AG08396 (cell line): ENCODE measurements at regions not wholly inside any gene's neighbourhood (a gene's known extent, or its start where the extent isn't known, plus 50 kb on each side); places are given as distances from the start of the nearest gene placed in this dataset.
"Not testable (repeated sequence)": the region's sequence is repeated elsewhere in the genome, so short reads cannot be mapped to it uniquely, and the experiment has no call there.

ENCODE experiments used
- DNase-seq: peaks from one replicate; pipeline ENCODE4 v3.0.0; 2012; ENCODE audit warnings: low spot score, mixed read lengths

DNA sequence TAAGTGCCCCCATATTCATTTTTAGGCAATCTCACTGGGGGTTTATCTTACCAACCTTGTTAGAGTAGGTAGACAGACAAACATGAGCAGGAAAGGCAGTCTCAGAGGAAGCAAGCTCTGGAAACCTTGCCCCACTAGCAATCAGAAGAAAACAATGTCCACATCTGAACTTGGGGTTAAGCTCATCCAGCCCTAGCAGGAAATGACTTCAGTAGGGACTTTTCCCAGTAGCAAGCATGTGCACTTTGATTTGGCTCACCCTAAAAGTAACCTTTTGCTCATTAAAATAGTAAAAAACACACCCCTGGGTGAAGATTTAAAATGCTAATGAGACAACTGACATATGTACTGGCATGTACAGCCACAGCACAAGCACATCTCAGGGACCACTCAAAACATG lies 175.5 kb downstream of the AKAIN1 start:
- DNase-seq = no peak

DNA sequence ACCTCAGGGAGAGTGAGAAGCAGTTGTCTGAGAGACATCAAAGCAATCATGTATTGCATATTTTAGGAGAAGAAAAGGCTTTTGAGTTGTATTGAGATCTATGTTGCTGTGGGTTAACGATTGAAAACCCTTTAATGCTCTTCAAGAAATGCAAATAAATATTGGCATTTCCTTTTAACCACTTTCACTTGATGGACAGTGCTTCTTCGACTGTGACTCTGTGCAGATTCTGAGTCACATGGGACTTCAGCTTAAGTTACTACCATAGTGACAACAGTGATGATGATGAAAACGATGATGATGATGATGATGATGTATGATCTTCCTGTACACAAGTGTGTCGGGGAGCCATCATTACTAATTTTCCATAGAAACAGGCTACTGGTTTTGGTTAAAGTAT lies 181.8 kb downstream of the AKAIN1 start:
- no peak for DNase-seq

GRCh38 chr18:5004031-5004820 lies 192.8 kb downstream of the AKAIN1 start:
- not testable (repeated sequence) for DNase-seq

GRCh38 chr18:4994710-4995109 lies 202.3 kb downstream of the AKAIN1 start:
- no peak for DNase-seq

DNA sequence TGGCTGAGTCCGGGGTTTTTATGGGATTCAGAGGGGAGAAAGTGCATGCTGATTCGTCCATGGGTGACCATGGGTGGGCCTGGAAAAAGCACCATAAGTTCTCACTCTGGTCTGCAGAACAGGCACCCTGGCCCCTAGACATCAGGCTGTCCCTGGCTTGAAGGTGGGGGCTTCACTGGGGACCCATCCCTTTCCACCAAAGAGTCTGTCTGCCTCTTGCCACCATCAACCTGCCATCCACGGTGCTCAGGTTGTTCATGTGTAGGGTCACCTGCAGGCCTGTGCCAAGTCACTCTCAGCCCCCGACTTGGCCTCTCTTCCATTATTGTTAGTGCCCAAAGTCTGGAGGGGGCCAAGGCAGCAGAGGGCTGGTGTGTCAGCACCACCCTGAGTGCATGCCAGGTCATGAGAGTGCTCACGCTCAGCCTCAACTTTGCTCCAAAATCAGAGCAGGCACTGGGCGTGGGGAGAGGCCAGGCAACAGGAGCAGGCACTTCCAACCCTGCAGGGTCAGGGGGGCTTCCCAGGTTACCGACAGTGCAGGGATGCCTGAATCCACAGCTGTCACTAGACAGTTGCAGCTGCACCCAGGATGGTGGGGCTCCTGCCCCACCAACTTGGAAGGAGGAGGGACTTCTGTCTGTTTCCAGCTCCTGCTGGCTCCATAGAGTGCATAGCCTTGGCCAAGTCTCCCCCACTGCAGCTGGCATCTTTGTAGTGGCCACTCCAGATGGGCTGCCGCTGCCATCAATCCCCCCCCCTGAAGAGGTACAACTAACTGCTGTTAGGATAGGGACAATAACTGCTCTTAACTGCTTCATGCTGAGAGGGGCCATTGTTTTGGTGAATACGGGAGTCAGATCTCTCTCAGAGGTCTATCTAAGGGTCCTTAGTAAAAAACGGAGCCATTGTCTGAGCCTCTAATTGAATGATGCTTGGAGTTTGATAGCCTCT lies 209.3 kb downstream of the AKAIN1 start:
- DNase-seq = no peak

- DNase-seq = no peak
Observed at GRCh38 chr18:4986677-4987076, 210.4 kb downstream of the AKAIN1 start.

- DNase-seq = no peak
Observed at GRCh38 chr18:4986066-4986465, 211.0 kb downstream of the AKAIN1 start.

DNA sequence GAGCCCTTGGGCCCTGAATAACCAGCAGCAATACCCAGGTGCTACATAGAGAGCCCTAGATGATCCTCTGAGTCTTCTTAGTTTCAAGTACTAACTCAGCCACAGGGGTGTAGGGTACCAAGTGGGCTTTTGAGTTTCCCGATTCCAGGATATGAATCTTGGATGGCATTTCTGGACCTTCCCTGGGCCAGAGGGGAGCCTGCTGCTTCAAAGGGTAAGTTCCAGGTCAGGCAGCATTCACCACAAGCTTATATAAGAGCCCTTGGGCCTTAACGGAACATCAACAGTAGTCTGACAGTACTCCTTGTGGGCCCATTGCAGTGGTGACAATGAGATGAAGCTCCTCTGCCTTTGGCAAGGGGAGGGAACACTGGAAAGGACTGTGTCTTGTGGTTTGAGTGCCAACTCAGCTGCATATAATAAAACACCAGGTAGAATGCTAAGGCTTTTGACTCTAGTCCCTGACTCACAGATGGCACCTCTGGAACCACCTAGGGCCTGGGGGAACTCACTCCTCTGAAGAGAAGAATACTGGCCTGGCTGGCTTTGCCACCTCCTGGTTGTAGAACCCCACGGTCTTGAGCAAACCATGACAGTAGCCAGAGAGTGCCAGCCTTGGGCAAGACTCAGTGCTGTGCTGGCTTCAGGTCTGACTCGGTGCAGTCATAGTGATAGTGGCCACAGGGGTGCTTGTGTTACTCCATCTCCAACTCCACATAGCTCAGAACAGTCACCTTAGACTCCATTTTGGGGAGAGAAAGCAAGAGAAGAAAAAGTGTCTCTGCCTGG lies 235.7 kb downstream of the AKAIN1 start:
- DNase-seq = no peak

DNA sequence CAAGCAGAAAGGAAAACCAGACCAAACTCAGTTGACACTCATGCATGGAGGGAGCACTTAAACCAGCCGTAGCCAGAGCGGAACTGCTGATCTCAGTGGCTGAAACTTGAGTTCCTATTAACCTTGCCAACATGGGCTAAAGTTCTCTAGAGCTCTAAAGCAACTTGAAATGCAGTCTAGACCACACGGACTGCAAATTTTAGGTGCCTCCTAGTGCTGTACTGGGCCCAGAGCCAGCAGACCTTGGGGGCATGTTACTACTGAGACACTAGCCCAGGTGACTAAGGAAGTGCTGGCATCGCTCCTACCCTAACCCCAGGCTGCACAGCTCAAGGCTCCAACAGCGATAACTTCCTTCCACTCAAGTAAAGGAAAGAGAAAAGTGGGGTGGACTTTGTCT lies 236.5 kb downstream of the AKAIN1 start:
- DNase-seq = no peak

DNA sequence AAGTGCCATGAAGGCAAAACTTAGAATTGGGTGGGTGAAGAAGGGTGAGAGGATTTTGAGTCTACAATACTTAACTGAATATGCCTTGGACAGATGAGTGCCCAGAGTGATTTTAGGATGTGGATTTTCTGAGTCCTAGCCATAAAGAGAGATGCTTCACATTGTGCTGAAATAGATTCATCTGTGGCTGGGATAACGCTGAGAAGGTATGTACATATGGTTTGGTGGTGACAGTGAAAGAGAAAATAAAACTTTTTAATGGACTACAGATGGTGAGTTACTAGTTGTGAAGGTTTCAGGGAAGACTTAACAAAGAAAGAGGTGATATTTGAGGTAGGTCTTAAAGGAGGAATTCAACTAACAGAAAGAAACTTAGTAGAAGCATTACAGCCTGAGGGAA lies 265.8 kb downstream of the AKAIN1 start:
- DNase-seq = no peak

DNA sequence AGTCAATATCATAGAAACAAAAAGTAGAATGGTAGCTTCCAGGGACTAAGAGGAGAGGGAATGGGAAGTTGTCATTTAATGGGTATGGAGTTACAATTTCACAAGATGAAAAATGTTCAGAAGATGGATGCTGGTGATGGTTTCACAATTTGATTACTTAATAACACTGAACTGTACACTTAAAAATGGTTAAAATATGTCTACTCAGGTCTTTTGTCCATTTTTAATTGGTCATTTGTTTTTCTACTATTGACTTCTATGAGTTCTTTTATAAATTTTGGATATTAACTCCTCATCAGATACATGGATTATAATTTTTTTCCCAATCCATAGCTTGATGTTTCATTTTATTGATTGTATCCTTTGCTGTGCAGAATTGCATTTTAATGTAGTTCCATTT lies 275.5 kb downstream of the AKAIN1 start:
- no peak for DNase-seq

- DNase-seq = not testable (repeated sequence)
Observed at GRCh38 chr18:4917509-4917908, 279.5 kb downstream of the AKAIN1 start.

- no peak for DNase-seq
Observed at GRCh38 chr18:4908328-4908727, 288.7 kb downstream of the AKAIN1 start.

DNA sequence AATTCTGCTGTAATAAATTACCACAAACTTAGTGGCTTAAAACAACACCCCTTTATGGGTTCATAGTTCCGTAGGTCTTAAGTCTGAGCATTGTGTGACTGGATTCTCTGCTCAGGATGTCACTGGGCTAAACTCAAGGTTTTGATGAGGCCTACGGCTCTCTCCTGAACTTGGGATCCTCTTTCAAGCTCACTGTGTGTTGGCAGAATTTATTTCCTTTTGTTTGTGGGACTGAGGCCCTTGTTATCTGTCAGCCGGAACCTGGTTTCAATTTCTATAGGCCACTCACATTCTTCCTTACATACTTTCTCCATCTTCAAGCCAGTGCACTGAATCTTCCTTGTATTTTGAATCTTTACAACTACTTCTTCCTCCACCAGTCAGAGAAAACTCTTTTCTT lies 290.2 kb downstream of the AKAIN1 start:
- no peak for DNase-seq

DNA sequence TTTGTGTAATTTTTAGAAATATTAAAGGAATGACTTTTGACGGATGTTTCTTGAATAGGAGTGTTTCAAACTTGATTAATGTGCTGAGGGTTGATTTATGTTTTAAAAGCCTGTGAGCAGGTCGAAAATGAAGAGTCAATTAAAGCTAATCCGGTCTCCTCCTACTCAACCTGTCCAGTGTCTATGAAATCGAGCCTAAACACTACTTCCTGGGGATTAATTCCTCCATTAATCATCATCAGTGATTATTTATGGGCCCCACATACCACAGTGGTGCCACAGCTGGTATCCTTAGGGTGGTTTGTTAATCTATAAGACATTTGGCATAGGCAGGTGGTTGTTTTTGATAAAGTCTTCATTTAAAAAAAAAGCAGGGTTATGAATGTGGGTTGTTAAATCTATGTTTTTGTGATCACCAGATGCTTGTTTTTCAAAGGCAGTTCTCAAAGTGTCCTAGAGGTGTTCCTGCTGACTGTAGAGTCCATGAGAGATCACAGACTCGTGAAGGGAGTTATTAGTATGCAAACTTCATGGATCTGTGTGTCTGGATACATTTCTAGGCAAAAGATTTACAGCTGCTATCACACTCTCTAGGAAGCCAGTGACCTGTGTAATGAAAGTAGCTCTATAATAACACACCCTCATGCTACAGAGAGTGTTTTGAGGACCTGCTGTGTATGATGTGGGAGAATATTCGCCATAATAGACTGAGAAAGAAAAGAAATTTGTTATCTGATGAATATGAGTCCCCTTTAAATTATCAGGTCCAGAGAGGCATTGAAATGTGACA lies 308.6 kb downstream of the AKAIN1 start:
- DNase-seq = no peak

DNA sequence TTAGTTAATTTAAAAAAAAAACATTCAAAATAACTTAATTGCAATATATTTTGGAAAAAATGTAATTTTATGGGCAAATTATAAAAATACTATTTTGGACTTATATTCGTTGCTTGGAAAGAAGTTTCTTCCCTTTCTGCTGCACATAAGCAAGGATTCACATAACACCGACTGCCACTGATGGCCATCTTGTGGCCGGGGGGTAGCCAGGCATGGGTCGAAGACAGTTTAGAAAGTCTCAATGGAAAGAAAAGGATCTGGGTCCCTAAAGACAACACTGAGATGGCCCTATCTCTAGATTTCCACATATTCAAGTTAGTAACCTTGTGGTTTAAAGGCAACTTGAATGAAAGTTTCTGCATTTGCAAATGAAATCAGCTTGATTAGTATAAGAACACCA lies 318.6 kb downstream of the AKAIN1 start:
- DNase-seq = no peak

GRCh38 chr18:4871197-4871596 lies 325.9 kb downstream of the AKAIN1 start:
- no peak for DNase-seq

DNA sequence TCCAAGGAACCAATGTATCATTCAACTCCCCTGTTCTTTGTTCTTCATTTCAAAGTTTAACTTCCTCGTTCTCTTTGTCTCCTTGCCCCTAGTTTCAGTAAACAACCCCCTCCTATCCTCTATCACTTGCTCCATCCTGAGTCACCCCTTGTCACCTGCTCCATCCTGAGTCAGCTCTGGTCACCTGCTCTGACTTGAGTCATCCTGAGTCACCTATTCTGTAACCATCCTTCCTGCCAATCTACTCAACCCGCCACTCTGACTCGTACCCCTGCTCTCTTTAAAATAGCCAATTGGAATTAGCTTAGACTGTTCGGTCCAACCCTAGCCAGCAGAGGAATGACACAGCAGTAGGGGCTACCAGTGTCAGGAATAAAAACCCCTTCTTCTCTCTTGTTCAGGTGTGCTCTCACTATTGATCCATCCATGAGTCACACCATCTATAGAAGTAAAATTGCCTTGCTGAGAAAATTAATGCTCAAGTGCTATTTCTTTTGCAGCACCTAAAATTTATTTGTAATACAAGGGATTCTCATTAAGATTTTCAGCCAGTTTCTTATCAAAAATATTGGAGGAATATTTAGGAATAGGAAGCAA lies 326.8 kb downstream of the AKAIN1 start:
- DNase-seq = no peak

- DNase-seq = no peak
Observed at GRCh38 chr18:4869155-4869554, 327.9 kb downstream of the AKAIN1 start.

DNA sequence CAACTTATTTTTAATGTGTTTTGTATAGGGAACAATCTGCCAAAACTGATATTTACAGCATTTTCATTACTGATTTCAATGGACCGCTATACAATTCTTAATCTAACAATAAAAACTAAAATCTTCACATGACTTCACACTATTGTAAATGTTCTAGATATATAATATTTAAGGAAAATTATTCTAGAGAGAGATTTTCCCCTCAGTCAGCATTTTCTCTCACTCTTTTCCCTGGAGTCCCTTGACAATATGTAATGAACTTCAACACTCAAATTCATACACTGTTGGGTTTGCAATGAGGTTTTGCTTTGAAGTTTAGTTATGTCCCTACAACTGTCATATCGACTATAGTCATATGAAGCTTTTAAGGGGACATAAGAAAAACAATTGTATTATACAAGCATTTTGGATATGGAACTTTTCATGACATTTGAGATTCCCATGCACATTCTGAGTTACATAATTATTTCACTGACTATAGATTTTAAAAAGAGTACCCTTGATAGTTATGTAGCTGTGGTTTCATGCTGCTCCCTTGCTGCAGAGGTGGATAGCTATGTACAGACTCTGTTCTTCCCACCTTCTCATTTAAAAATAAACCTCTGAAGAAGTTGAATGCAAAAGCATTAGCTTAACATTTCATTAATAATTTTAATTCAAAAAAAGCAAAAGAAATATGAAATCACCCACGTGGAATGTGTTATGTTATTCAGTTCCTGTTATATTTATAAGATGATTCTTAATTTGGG lies 338.5 kb downstream of the AKAIN1 start:
- no peak for DNase-seq
